ENCODE measurements at regions not wholly inside any gene's neighbourhood (a gene's known extent, or its start where the extent isn't known, plus 50 kb on each side); places are given as distances from the start of the nearest gene placed in this dataset.

DNA sequence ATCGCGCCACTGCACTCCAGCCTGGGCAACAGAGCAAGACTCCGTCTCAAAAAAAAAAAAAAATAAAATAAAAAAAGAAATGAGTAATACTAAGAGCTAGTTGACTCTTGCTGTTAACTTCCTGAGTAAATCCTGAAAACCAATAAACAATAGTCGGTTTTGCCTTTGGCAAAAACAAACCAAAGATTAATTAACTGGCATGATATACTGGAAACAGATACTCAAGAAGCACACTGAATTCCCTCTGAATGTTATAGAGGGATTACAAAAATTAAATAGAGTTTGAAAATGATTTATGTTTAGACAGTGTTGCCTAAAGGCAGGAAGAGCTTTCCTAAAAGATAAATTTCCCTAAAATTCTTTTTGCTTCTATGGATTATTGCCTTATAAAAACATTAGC is 1702.3 kb downstream of the STIM2 start:
- no peak for DNase-seq (ENCODE audit: low read depth, low spot score)
- Histone ChIP-seq H3K27me3 (ENCODE audit: control insufficient read depth, insufficient read depth, low read length) (no peaks in the 10 kb centered on the region), H3K36me3 (ENCODE audit: control insufficient read depth, insufficient read depth, low read length) (no peaks in the 10 kb centered on the region), H3K4me3 (ENCODE audit: low read length) (no peak overlapping the region), H3K9me3 (ENCODE audit: control insufficient read depth, insufficient read depth, low read length) (no peaks in the 10 kb centered on the region), H3K27ac (ENCODE audit: low read length) (no peak overlapping the region), H3K4me1 (ENCODE audit: control insufficient read depth, insufficient read depth, low read length) (no peaks in the 10 kb centered on the region)
- no CpG with 5 or more reads among the region's 4 CpGs for WGBS (ENCODE audit: insufficient coverage, insufficient read length)

GRCh38 chr4:28565396-28565795 is 1704.8 kb downstream of the STIM2 start:
- DNase-seq (ENCODE audit: low read depth, low spot score), result no peak
- no CpG with 5 or more reads among the region's 2 CpGs for WGBS (ENCODE audit: insufficient coverage, insufficient read length)
- Histone ChIP-seq H3K36me3 (ENCODE audit: control insufficient read depth, insufficient read depth, low read length) (no peaks in the 10 kb centered on the region), H3K9me3 (ENCODE audit: control insufficient read depth, insufficient read depth, low read length) (0 out of 2 replicates have a peak, but pooled peaks cover 2% of the 10 kb centered on the region), H3K4me1 (ENCODE audit: control insufficient read depth, insufficient read depth, low read length) (no peaks in the 10 kb centered on the region), H3K27ac (ENCODE audit: low read length) (no peak overlapping the region), H3K4me3 (ENCODE audit: low read length) (no peak overlapping the region), H3K27me3 (ENCODE audit: control insufficient read depth, insufficient read depth, low read length) (no peaks in the 10 kb centered on the region)

DNA sequence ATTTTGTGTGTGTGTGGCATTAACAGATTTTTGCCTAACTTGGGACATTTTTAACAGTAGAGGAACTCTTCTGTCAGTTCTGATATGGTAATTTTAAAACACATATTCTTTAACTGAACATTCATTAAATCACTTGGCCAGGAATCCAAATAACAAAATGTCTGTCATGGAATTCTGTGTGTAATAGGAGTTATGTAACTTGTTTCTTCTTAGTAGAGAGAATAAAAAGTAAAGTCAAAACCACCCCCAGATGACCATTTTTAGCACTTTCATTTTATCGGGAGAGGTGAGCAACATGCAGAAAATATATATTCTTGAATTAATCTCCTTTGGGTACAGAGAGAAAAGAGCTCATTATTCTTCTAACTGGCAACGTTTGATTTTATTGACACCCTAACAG is 1740.3 kb downstream of the STIM2 start:
- no peak for DNase-seq (ENCODE audit: low read depth, low spot score)
- no peak overlapping the region for H3K27ac ChIP-seq (ENCODE audit: low read length)
- H3K36me3 ChIP-seq (ENCODE audit: control insufficient read depth, insufficient read depth, low read length), result no peaks in the 10 kb centered on the region
- no peaks in the 10 kb centered on the region for H3K27me3 ChIP-seq (ENCODE audit: control insufficient read depth, insufficient read depth, low read length)
- WGBS (ENCODE audit: insufficient coverage, insufficient read length), result no CpG with 5 or more reads among the region's 2 CpGs
- H3K9me3 ChIP-seq (ENCODE audit: control insufficient read depth, insufficient read depth, low read length), result no peaks in the 10 kb centered on the region
- no peak overlapping the region for H3K4me3 ChIP-seq (ENCODE audit: low read length)
- no peaks in the 10 kb centered on the region for H3K4me1 ChIP-seq (ENCODE audit: control insufficient read depth, insufficient read depth, low read length)

GRCh38 chr4:28621591-28621990 is 1761.0 kb downstream of the STIM2 start:
- H3K27me3 ChIP-seq (ENCODE audit: control insufficient read depth, insufficient read depth, low read length), result no peaks in the 10 kb centered on the region
- H3K36me3 ChIP-seq (ENCODE audit: control insufficient read depth, insufficient read depth, low read length), result no peaks in the 10 kb centered on the region
- no peak for DNase-seq (ENCODE audit: low read depth, low spot score)
- no peak overlapping the region for H3K27ac ChIP-seq (ENCODE audit: low read length)
- no peaks in the 10 kb centered on the region for H3K9me3 ChIP-seq (ENCODE audit: control insufficient read depth, insufficient read depth, low read length)
- no peak overlapping the region for H3K4me3 ChIP-seq (ENCODE audit: low read length)
- no CpG with 5 or more reads among the region's 3 CpGs for WGBS (ENCODE audit: insufficient coverage, insufficient read length)
- H3K4me1 ChIP-seq (ENCODE audit: control insufficient read depth, insufficient read depth, low read length), result no peaks in the 10 kb centered on the region

GRCh38 chr4:28636971-28637370 is 1776.3 kb downstream of the STIM2 start:
- Histone ChIP-seq H3K36me3 (ENCODE audit: control insufficient read depth, insufficient read depth, low read length) (no peaks in the 10 kb centered on the region), H3K27ac (ENCODE audit: low read length) (no peak overlapping the region), H3K4me1 (ENCODE audit: control insufficient read depth, insufficient read depth, low read length) (no peaks in the 10 kb centered on the region), H3K4me3 (ENCODE audit: low read length) (no peak overlapping the region), H3K27me3 (ENCODE audit: control insufficient read depth, insufficient read depth, low read length) (no peaks in the 10 kb centered on the region), H3K9me3 (ENCODE audit: control insufficient read depth, insufficient read depth, low read length) (no peaks in the 10 kb centered on the region)
- no peak for DNase-seq (ENCODE audit: low read depth, low spot score)
- 100% methylated on average over 1 of the region's 3 CpGs for WGBS (ENCODE audit: insufficient coverage, insufficient read length)

DNA sequence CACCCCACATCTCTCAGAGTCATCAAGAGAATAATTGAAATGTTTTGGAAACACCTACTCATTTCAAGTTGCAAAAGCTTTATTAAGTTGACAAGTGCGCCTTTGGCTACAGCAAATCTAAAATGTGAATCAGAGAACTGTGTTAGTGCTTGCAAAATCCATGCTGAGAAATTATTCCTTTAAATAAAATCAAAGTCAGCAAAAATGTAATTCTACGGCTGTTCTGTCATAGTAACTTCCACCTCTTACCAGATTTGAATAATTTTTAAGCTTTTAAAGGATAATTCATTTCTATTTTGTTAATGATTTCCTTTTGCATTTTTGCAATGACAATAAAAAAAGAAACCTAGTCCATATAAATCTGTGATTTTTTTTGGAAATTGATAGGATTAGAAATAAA is 1779.1 kb downstream of the STIM2 start:
- Histone ChIP-seq H3K4me3 (ENCODE audit: low read length) (no peak overlapping the region), H3K27ac (ENCODE audit: low read length) (no peak overlapping the region), H3K27me3 (ENCODE audit: control insufficient read depth, insufficient read depth, low read length) (no peaks in the 10 kb centered on the region), H3K36me3 (ENCODE audit: control insufficient read depth, insufficient read depth, low read length) (no peaks in the 10 kb centered on the region), H3K9me3 (ENCODE audit: control insufficient read depth, insufficient read depth, low read length) (no peaks in the 10 kb centered on the region), H3K4me1 (ENCODE audit: control insufficient read depth, insufficient read depth, low read length) (no peaks in the 10 kb centered on the region)
- no peak for DNase-seq (ENCODE audit: low read depth, low spot score)
- no CpG with 5 or more reads among the region's 2 CpGs for WGBS (ENCODE audit: insufficient coverage, insufficient read length)

DNA sequence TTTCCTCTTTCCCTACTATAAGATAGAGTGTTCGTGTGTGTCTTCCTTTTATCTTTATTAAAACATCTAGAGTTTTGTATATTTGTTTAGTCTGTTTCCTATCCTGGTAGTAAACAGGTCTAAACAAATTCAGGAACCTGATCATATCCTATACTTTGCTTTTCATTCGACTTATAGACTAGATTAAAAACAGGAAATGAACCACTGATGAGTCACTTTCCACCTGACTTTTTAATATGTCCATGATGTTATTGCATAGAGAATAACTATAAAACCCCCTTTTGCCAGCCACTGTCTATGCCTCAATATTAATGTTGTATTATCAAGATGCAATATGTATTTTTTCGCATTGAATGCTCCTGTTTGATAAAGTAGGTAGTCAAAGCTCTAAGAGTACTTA is 1794.0 kb downstream of the STIM2 start:
- WGBS (ENCODE audit: insufficient coverage, insufficient read length), result no CpG with 5 or more reads among the region's 3 CpGs
- H3K27me3 ChIP-seq (ENCODE audit: control insufficient read depth, insufficient read depth, low read length), result no peaks in the 10 kb centered on the region
- no peaks in the 10 kb centered on the region for H3K9me3 ChIP-seq (ENCODE audit: control insufficient read depth, insufficient read depth, low read length)
- no peaks in the 10 kb centered on the region for H3K36me3 ChIP-seq (ENCODE audit: control insufficient read depth, insufficient read depth, low read length)
- no peaks in the 10 kb centered on the region for H3K4me1 ChIP-seq (ENCODE audit: control insufficient read depth, insufficient read depth, low read length)
- DNase-seq (ENCODE audit: low read depth, low spot score), result no peak
- H3K4me3 ChIP-seq (ENCODE audit: low read length), result no peak overlapping the region
- no peak overlapping the region for H3K27ac ChIP-seq (ENCODE audit: low read length)

- Histone ChIP-seq H3K4me1 (ENCODE audit: control insufficient read depth, insufficient read depth, low read length) (no peaks in the 10 kb centered on the region), H3K27me3 (ENCODE audit: control insufficient read depth, insufficient read depth, low read length) (no peaks in the 10 kb centered on the region), H3K9me3 (ENCODE audit: control insufficient read depth, insufficient read depth, low read length) (no peaks in the 10 kb centered on the region), H3K4me3 (ENCODE audit: low read length) (no peak overlapping the region), H3K27ac (ENCODE audit: low read length) (no peak overlapping the region), H3K36me3 (ENCODE audit: control insufficient read depth, insufficient read depth, low read length) (no peaks in the 10 kb centered on the region)
- no CpG with 5 or more reads among the region's 1 CpG for WGBS (ENCODE audit: insufficient coverage, insufficient read length)
- no peak for DNase-seq (ENCODE audit: low read depth, low spot score)
These were observed 1804.7 kb downstream of the STIM2 start for GRCh38 chr4:28665306-28665705.

DNA sequence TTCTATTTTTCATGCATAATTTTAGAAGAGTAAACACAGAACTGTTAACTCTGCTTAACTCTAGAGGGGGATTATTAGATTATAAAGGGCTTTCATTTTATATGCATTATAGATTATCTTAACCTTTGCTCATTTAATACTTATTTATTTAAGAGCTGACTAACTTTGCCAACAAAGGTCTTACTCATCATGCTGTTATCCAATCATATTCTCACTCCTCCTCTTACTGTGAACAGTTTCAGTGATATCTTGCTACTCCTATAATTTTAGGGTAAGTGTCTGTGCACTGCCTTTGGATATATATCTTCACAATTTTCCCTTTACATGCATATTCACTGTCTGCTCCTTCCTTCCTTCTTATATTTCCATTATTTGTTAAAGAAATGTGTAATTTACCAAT is 1814.9 kb downstream of the STIM2 start:
- no peaks in the 10 kb centered on the region for H3K36me3 ChIP-seq (ENCODE audit: control insufficient read depth, insufficient read depth, low read length)
- no peaks in the 10 kb centered on the region for H3K9me3 ChIP-seq (ENCODE audit: control insufficient read depth, insufficient read depth, low read length)
- no peak for DNase-seq (ENCODE audit: low read depth, low spot score)
- no peak overlapping the region for H3K27ac ChIP-seq (ENCODE audit: low read length)
- no peaks in the 10 kb centered on the region; the same call in 1 of the 2 replicates for H3K4me1 ChIP-seq (ENCODE audit: control insufficient read depth, insufficient read depth, low read length)
- no peak overlapping the region for H3K4me3 ChIP-seq (ENCODE audit: low read length)
- H3K27me3 ChIP-seq (ENCODE audit: control insufficient read depth, insufficient read depth, low read length), result no peaks in the 10 kb centered on the region

- DNase-seq (ENCODE audit: low read depth, low spot score), result no peak
- H3K36me3 ChIP-seq (ENCODE audit: control insufficient read depth, insufficient read depth, low read length), result no peaks in the 10 kb centered on the region
- H3K27me3 ChIP-seq (ENCODE audit: control insufficient read depth, insufficient read depth, low read length), result no peaks in the 10 kb centered on the region
- no peak overlapping the region for H3K27ac ChIP-seq (ENCODE audit: low read length)
- no peaks in the 10 kb centered on the region for H3K9me3 ChIP-seq (ENCODE audit: control insufficient read depth, insufficient read depth, low read length)
- no peak overlapping the region for H3K4me3 ChIP-seq (ENCODE audit: low read length)
- no peaks in the 10 kb centered on the region; the same call in 1 of the 2 replicates for H3K4me1 ChIP-seq (ENCODE audit: control insufficient read depth, insufficient read depth, low read length)
These were observed 1817.2 kb downstream of the STIM2 start for GRCh38 chr4:28677808-28678207.

GRCh38 chr4:28682847-28683246 is 1822.2 kb downstream of the STIM2 start:
- WGBS (ENCODE audit: insufficient coverage, insufficient read length), result 100% methylated on average over 1 of the region's 1 CpG
- H3K4me1 ChIP-seq (ENCODE audit: control insufficient read depth, insufficient read depth, low read length), result no peaks in the 10 kb centered on the region; the same call in 1 of the 2 replicates
- peak; percentile 75 for DNase-seq (ENCODE audit: low read depth, low spot score)
- H3K27me3 ChIP-seq (ENCODE audit: control insufficient read depth, insufficient read depth, low read length), result no peaks in the 10 kb centered on the region
- no peaks in the 10 kb centered on the region for H3K9me3 ChIP-seq (ENCODE audit: control insufficient read depth, insufficient read depth, low read length)
- no peak overlapping the region for H3K27ac ChIP-seq (ENCODE audit: low read length)
- no peaks in the 10 kb centered on the region for H3K36me3 ChIP-seq (ENCODE audit: control insufficient read depth, insufficient read depth, low read length)
- no peak overlapping the region for H3K4me3 ChIP-seq (ENCODE audit: low read length)
